ENCODE measurements at regions not wholly inside any gene's neighbourhood (a gene's known extent, or its start where the extent isn't known, plus 50 kb on each side); places are given as distances from the start of the nearest gene placed in this dataset.

- FAIRE-seq (no peak), DNase-seq (ENCODE audit: insufficient read length, low spot score) (no peak)
- no peak for TF ChIP-seq CTCF (IDR thresholded peaks at IDR 0.05; ENCODE audit: insufficient read depth, missing control alignments)
Observed at GRCh38 chr7:115827305-115828045, 203.1 kb downstream of the TFEC start.

GRCh38 chr7:115825456-115826115, 205.0 kb downstream of the TFEC start:
- TF ChIP-seq CTCF (IDR thresholded peaks at IDR 0.05; ENCODE audit: insufficient read depth, missing control alignments), result no peak
- no peak for DNase-seq (ENCODE audit: insufficient read length, low spot score)
- no peak for FAIRE-seq

- FAIRE-seq (no peak), DNase-seq (ENCODE audit: insufficient read length, low spot score) (no peak)
- TF ChIP-seq CTCF (IDR thresholded peaks at IDR 0.05; ENCODE audit: insufficient read depth, missing control alignments), result no peak
Observed at GRCh38 chr7:115822801-115823200, 207.8 kb downstream of the TFEC start.

- FAIRE-seq, result no peak
- DNase-seq (ENCODE audit: insufficient read length, low spot score), result no peak
- no peak for TF ChIP-seq CTCF (IDR thresholded peaks at IDR 0.05; ENCODE audit: insufficient read depth, missing control alignments)
Observed at GRCh38 chr7:115822380-115822779, 208.2 kb downstream of the TFEC start.

GRCh38 chr7:115816318-115816974, 214.1 kb downstream of the TFEC start:
- TF ChIP-seq CTCF (IDR thresholded peaks at IDR 0.05; ENCODE audit: insufficient read depth, missing control alignments), result no peak
- no peak for FAIRE-seq

GRCh38 chr7:115812794-115813193, 217.8 kb downstream of the TFEC start:
- no peak for TF ChIP-seq CTCF (IDR thresholded peaks at IDR 0.05; ENCODE audit: insufficient read depth, missing control alignments)
- no peak for DNase-seq (ENCODE audit: insufficient read length, low spot score)
- FAIRE-seq, result no peak

More at GRCh38 chr7:115816318-115816974, 214.1 kb downstream of the TFEC start:
- DNase-seq (ENCODE audit: insufficient read length, low spot score), result no peak
